SHP77 (cell line): ENCODE measurements at regions not wholly inside any gene's neighbourhood (a gene's known extent, or its start where the extent isn't known, plus 50 kb on each side); places are given as distances from the start of the nearest gene placed in this dataset.
A peak's percentile ranks its signal among the peaks of the same experiment; 100 is the strongest.

Experiments used
- DNase-seq, 2 experiments: peaks; one replicate each; lab custom pipeline; 2025; lab: John Stamatoyannopoulos, UW

DNA sequence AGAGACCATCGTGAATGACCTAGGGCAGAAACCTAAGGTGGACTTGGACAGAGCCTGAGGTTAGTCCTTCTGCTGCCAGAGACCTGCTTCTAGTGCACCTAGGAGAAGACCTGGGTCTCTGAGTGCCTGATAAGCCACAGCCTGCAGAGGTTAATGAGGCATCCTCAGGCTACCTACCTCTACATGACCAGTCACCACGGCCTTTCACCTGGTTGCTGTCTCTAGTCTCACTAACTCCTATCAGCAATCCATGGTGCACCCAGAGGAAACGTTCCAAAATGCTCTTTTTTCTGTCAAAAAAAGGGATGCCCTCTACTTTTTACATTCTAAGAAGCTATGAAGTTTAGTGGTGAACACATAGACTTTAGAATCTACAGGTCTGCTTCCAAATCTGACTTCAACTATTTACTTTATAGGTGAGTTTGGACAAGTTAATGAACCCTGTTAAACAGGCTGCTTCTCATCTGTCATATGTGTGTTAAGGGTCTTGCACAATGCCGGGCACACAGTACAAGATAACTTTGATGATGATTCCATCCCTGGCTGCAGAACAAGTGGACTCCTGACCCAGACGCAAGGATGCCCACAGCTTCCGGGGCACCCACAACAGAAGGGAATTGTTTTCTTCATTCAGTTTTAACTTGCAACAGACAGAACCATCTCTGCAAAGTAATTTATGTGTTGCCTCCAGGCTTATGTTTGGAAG, 469.9 kb upstream of the CDH5 start:
- DNase-seq = no peak

DNA sequence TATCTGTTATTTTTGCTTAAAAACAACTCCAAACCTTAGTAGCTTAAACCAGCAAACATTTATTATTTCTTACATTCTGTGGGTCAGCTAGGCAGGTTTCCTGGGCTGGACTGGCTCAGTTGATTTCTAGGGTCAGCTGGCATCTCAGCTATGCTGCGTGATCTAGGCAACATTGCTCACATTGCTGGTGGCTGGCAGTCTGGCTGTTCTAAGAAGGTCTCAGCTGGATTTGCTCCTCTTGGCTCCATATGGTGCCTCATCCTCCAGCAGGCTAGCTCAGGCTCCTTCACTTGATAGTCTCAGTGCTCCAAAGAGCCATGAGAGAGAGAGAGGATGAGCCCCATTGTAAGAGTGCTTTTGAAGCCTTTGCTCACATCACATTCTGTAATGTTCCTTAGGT, 470.6 kb upstream of the CDH5 start:
- no peak for DNase-seq

DNA sequence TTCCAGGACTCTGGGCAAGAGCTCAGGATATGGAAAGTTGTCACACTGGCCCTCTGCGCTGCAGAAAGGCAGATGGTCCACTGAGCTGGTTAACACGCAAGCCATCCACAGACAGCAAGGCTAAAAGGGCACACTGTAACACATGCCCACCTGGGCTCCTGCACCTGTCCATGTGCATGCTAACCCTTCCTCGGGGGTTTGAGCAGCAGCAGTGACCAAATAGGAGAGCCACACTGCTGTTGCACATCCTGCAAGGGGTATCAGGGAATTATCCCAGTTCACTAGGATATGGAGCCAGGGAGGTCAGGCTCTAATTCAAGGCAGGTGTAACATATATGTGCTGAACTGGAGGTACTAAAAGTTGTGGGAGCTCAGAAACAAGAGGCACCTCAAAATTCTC, 471.0 kb upstream of the CDH5 start:
- DNase-seq = no peak

DNA sequence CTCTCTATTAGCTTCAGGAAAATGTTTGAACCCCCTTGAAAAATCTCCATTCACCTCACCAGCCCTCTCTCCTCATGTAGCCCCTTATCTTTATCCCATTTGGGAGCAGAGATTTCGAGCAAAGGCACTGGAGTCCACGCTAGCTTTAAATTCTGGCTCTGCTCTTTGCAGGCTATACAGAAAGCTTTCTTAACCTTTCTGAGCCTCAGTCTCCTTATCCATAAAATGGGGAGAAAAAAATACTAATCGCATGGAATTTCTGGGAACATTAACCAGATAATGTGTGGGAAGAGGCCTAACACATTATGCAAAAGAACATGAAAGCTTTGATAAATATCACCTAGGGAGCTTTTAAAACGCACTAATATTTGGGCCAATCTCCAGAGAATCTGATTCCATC, 476.3 kb upstream of the CDH5 start:
- no peak for DNase-seq

DNA sequence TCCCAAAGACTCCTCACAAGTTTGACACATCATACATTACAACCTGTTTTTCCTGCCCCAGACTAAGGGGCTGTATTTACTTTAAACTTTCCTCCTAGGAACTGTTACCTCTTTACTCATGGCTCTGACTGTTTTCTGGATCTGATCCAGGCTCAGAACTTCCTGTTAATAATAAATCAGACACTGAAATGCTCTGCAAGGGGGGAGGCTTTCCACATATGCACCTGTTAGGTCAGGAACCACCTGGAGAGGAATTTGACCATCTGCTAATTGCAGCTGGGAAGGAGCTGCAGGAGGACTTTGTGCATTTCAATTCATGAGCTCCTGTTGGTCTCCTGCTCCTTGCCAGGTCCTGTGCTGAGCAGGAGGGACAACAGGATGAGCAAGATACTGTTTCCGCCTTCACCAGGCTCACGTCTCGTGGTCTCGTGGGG, 476.9 kb upstream of the CDH5 start:
- DNase-seq = peak; percentile 54 to 73

DNA sequence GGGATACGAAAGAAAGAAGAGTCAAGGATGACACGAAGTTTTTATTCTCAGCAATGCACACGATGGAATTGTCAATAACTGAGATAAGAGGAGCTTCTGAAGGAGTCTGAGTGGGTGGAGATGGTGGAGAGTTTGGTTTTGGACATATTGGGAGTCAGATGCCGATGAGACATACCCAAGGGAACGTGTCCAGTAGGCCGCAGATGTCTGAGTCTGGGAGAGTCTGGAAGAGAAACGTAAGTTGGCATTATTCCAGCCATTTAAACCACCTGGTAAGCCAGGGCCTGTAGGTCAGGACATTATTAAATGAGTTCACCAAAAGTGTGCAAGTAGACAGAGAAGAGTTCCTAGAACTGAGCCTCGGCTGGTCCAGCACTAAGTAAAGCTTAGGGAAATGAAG, 478.3 kb upstream of the CDH5 start:
- peak in 1 of 2 experiments; percentile 17 for DNase-seq

DNA sequence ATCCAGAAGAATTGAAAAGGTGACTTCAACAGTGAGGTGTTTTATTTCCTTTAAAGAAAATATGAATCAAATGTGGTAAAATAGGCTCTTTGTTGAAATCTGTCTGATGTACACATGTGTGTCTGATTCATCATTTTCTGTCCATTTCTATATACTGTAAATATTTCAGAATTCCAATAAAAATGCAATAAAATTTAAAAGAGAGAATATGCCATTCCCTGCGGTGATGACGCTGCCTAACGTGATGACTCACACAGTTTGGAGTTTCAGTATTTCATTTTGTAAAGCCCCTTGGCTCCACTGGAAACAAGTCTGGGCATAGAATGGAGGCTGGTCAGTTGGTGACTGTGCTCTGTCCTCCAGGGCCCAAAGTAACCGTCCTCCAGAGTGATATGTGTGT, 482.5 kb upstream of the CDH5 start:
- no peak for DNase-seq

DNA sequence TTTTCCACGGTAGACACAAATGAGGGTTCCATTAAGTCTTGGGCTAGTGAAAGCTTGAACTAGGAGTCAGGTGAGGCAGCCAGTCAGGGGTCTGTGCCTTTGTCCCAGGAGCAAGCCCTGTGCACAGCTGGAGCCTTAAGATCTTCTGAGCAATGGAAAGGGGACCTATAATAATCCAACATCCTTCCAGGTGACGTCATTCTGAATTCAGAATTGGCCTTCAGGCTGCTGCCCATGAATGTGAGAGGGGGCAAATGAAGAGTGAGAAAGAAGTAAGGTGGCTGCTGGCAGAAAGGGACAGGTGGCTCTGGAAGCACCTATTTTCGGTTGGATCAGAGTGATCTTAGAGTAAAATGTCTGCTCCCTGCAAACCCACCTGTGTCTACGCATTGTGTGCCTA, 488.1 kb upstream of the CDH5 start:
- no peak for DNase-seq

DNA sequence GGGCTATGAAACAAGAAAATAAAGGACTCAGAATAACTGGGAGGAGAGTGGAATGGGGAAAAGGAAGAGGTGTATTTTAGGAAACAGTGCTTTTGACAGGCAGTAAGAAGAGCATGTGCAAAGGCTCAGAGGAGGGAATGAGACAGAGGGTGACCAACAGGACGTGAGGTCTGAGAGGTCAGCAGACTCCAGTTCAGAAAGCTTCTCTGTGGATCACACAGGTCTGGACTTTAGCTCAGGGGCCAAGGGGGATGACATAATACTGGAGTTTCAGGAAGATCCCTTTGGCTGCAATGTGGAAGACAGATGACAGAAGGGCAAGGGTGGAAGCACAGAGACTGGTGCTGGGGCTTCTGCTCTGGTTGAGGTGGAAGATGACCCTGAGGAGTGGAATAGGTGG, 489.9 kb upstream of the CDH5 start:
- DNase-seq = no peak

DNA sequence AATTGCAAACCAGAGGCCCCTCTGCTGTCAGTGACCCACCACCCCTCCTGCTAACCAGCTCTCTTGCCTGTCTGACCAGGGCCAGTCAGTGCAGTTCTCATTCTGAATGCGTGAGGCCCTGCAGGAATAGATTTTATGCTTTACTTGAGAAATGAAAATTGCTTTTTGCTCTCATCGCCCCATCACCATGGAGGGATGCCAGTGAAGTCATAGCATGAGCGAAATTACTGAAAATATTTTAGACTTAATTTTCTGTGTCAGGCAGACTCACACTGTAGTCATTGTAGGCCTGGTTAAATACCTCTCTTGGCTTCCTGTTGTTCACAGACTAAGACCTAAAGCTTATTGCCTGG, 490.5 kb upstream of the CDH5 start:
- no peak for DNase-seq

DNA sequence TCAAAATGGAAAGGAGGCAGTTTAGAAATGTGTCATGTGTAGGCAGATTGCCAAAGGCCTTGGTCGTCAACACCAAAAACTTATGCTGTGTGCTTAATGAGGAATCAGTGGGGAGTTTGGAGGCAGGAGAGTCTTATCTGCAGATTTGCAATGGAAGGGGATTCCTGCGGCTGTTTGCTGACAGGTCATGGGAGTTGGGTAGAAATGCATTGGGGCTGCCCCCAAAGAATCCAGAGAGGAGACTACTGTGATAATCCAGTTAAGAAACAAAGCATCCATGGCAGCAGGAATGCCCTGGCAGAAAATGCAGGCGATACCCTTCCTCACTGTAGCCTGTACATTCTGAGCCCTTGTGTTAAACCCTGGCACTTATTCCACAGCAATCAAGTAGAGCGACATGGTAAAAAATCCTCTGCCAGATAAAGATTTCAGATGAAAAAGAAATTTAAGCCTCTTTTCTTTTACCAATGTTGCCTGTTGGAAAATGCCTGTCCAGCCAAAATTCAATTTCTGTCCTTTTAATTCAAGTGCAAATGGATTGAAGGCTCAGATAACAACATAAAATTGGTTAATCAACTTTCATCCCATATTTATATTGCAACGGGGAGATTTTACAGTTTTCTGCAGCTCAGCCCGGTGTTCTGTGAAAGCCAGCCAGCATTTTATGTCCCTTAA, 491.0 kb upstream of the CDH5 start:
- DNase-seq = no peak

DNA sequence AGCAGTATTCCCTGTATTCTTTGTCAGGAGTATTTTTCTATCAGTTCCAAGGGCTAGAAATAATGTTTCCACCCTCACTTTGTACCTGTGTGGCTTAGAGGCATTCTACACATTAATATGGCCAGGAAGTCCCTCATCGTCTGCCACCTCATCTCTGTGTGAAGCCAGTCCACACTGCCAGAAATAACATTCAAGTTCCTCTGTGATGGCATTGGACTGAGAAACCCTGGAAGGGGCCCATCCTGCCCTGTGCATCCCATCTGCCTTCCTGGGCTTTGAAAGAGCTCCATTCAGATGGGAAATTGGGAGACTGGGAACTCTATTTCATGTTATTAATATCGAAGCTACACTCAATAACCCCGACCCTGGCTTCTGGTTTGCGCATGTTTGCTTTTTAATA, 497.2 kb upstream of the CDH5 start:
- no peak for DNase-seq

DNA sequence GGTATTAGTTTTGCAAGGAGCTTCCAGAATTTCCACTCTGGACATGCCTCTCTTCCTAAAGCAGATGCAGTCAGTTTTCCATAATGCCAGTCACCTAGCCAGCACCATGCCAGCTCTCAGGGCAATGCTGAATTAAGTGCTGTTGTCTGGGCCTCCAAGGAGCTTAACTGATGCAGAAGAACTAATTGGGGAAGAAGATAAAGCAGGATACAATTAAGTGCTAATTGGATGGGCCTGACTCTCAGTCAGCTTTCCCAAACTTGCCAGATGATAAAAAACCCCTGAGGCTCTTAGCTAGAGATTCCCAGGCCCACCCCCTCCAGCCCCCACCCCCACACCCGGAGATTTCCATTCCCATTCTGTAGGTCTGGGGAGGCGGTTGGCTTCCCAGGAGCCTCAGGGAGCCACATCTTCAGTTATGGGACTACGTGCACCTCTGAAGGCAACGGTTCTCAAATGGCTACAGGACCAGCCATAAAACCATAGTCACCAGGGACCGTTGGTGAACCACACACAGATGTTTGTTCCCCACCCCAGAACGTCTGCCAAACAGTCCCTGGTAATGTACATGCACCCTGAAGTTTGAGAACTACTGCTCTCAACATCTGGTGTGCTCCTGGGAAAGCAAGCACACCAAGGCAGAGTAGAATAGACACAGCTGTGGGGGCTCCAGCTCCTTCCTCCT, 499.1 kb upstream of the CDH5 start:
- DNase-seq = no peak

DNA sequence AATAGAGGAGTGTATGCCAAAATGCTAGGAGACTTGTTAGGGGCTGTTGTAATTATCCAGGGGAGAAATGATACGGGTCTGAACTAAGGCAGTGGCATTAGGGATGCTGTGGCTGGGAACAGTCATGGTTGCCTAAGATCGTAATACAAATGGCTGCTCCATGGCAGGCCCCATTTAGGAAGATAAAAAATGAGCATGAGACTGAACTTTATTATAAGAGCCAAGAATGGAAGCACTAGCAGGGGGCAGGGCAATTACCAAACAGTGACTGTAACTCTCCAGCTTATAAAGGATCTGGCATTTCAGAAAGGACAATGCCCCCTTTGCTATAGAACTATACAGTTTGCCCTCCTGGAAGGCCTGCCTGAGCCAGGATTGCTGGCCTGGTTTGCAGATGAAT, 503.3 kb upstream of the CDH5 start:
- no peak for DNase-seq

DNA sequence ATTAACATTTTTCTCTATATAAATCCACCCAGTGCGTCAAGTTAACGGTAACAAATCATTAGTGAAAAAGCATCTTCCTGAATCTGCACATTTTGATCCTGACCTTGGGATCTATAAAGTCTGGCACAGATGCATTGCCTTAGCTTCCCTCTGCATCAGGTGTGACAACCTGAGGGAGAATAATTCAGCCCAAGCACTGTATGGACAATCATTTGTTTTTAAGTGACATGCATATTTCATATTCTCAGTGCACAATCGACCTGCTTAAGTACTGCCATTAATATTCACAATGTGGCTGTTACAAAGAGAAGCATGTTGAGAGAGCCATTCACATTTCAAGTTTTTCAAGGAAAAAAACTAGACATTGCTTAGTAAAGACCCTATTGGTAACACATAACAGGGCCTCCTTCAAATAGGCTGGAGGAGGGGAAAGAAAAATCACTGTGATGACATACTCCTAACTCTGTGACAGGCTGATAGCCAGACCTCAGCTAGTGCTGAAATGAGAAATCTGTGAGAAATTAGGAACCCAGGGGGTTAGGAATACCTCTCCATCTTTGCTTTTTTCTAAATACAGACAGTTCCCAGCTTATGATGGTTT, 505.3 kb upstream of the CDH5 start:
- no peak for DNase-seq

DNA sequence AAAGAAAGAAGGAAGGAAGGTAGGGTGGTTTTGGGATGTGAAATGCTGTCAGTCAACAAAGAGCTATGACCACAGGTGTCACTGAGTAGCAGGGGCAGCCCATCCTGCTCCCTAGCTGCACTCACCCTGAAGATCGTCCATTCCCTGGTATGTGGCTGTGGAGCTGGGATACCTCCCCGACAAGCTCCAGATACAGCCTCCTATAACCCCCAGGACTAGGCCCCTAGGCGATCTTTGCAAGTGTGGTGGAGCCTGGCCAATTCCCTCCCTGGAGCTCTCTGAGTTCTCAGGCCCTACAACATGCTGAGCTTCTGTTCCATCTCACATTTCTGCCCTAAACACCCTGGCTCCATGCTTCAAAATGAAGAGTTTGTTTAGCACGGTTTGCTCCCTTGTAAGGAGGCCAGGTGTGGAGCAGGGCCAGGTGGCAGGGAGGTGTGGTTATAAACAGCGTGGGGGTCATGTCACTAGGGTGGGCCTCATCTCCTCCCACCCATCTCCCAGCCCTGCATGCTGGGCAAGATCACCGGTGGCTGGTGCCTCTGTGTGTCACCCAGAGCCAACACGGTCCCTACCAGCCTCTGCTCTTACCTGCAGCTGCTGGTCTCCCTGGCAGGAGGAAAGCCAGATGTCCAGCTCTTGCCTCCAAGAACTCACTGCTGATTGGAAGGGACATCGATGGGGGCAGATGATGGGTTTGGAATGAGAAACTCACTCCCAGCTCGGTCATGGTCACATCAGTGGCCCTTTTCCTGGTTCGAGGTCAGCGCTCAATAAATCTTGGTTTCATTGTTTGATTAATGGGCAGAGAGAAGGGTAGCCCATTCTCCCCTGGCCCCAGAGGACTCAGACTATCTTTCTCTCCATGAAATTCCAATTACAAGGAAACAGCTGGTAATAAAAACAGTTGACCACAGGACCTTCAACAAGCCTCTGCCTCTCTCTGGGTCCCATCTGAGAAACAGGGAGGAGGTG, 511.0 kb upstream of the CDH5 start:
- no peak for DNase-seq

DNA sequence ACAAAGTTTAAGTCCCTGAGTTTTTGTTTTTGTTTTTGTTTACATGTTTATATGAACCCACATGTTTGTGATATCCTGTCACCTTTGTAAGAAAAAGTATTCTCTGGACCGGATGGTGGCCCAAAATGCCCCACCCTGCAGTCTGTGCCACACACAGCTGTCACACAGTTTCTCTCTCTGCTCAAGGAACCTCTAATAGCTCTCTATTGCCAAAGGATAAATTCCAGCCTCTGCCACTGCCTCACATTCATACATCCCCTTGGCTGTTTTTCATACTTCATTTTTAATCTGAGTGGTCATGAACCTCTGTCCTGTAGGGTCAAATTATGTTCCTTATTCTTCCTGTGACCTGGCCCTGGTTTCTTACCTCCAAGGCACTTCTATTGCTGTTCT, 520.3 kb upstream of the CDH5 start:
- no peak for DNase-seq

DNA sequence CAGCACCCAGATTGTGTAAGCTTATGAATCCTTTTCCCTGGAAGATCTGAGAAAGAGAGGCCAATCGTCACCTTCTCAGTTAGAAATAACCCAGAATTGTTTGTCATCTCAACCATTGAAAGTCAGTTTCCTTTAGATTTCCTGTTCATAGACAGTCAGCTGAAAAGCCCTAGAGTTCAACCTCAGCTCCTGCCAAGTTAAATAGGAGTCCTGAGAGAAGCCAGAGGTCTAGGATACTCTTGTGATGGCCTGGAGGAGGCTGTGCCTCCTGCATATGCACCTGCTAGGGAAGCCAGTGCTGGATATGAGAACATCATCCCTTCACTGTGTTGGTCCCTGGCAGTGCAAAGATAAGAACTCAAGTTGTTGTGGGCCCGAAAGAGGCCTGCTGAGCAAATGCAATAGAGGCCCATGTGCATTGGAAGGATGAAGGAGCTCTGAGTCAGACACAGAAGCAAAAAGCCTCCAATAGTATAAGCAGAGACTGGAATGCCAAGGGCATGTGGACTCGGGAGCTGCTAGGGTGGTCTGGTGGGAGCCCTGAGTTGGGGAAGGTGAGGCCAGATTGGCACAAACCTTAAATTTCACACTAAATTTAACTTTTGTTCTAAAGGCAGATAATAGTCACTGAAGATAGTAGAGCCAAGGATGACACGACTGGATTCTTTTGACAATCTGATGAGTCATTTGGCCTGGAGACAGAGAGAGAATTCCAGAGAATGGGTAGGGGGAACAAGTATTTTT, 520.9 kb upstream of the CDH5 start:
- no peak for DNase-seq

DNA sequence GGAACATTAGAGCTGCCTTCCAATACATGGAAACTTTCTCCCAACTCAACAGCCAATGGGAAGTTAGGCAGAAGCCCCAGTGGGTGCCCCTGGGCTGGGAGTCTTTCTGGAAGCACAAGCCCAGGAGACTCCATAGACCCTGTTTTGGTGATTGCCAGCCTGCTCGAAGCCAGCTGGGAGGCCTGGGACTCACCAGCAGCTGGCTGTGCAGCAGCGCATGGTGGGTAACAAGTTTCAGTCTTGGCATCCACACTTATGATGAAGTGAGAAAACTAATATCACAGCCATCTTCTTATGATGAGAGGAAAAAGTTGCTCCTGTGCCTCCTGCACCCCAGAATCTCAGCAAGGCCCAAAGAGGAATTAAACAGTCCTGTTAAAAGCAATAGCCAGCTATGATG, 522.5 kb upstream of the CDH5 start:
- DNase-seq = no peak

DNA sequence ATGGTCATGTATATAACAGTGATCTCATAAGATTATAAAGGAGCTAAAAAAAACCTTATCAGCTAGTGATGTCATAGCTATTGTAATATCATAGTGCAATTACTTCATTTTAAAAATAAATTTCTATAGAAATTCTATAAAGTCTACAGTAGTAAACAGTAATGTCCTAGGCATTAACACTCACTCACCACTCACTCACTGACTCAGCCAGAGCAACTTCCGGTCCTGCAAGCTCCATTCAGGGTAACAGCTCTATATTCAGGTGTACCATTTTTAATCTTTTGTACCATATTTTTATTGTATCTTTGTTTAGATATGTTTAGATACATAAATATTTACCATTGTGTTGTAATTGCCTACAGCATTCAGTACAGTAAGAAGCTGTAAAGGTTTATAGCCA, 524.4 kb upstream of the CDH5 start:
- DNase-seq = no peak

DNA sequence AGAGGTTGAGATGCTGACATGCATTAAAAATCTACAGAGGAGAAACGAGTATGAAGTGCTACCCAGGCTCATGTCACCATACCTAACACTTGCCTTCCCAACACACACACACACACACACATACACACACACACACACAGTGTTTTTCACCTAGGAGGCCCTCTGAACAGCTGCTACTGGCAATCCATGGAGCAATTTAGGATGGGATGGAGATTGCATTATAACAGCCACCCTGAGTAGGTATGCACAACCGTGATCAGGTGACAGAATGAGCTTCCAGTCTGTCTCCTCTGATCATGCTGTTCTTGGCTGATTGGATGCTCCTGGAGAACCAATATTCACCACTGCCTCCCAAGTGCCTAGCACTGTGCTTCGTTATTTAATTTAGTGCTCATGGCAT, 528.5 kb upstream of the CDH5 start:
- DNase-seq = no peak
